Renal cortical epithelial cell (primary cell): ENCODE measurements at regions not wholly inside any gene's neighbourhood (a gene's known extent, or its start where the extent isn't known, plus 50 kb on each side); places are given as distances from the start of the nearest gene placed in this dataset.

ENCODE experiments used
- DNase-seq: peaks from one replicate; pipeline ENCODE4 v3.0.0-alpha.2; 2011; ENCODE audit warnings: low read depth

- no peak for DNase-seq
These were observed 251.2 kb upstream of the PPP2R2D start for GRCh38 chr10:131649617-131650016.

GRCh38 chr10:131650169-131650705, 250.6 kb upstream of the PPP2R2D start:
- no peak for DNase-seq

- no peak for DNase-seq
These were observed 249.8 kb upstream of the PPP2R2D start for GRCh38 chr10:131650771-131651673.

- DNase-seq = no peak
These were observed 249.0 kb upstream of the PPP2R2D start for GRCh38 chr10:131651674-131652437.

GRCh38 chr10:131652438-131653139, 248.2 kb upstream of the PPP2R2D start:
- no peak for DNase-seq

GRCh38 chr10:131653140-131653539, 247.7 kb upstream of the PPP2R2D start:
- DNase-seq = no peak

- DNase-seq = peak; percentile 2
These were observed 247.0 kb upstream of the PPP2R2D start for GRCh38 chr10:131653554-131654470.

GRCh38 chr10:131654471-131655087, 246.2 kb upstream of the PPP2R2D start:
- DNase-seq = no peak

GRCh38 chr10:131655101-131655849, 245.5 kb upstream of the PPP2R2D start:
- DNase-seq = peak; percentile 90

GRCh38 chr10:131656009-131656408, 244.8 kb upstream of the PPP2R2D start:
- DNase-seq = peak; percentile 4

- DNase-seq = no peak
These were observed 244.4 kb upstream of the PPP2R2D start for GRCh38 chr10:131656431-131656841.

GRCh38 chr10:131657318-131657984, 243.4 kb upstream of the PPP2R2D start:
- no peak for DNase-seq

- DNase-seq = no peak
These were observed 242.8 kb upstream of the PPP2R2D start for GRCh38 chr10:131657985-131658330.

- DNase-seq = no peak
These were observed 242.2 kb upstream of the PPP2R2D start for GRCh38 chr10:131658476-131659110.

GRCh38 chr10:131660427-131660826, 240.4 kb upstream of the PPP2R2D start:
- DNase-seq = no peak

GRCh38 chr10:131662851-131663250, 238.0 kb upstream of the PPP2R2D start:
- no peak for DNase-seq

GRCh38 chr10:131663351-131663750, 237.5 kb upstream of the PPP2R2D start:
- DNase-seq = no peak

- DNase-seq = no peak
These were observed 234.7 kb upstream of the PPP2R2D start for GRCh38 chr10:131666091-131666490.

- no peak for DNase-seq
These were observed 233.8 kb upstream of the PPP2R2D start for GRCh38 chr10:131667047-131667446.
